ENCODE measurements at regions not wholly inside any gene's neighbourhood (a gene's known extent, or its start where the extent isn't known, plus 50 kb on each side); places are given as distances from the start of the nearest gene placed in this dataset.

DNA sequence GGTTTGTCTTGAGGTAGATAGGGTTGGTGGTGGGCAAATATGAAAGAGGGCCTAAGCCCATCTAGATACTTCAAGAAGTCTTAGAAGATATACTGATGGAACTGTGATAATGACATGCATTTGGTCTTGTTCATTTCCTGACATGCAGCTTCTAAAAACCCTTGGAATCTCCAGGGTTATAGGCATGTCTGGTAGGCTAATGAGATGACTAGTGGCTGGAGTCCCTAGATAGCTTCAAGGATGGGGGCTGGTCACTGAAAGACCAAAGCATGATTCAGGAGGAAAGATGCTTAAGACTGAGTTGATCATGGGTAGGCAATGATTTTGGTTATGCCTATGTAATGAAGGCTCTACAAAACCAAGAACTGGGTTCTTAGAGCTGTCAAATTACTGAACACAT lies 217.9 kb upstream of the MOCS1 start:
- TF ChIP-seq, protein P1, sequence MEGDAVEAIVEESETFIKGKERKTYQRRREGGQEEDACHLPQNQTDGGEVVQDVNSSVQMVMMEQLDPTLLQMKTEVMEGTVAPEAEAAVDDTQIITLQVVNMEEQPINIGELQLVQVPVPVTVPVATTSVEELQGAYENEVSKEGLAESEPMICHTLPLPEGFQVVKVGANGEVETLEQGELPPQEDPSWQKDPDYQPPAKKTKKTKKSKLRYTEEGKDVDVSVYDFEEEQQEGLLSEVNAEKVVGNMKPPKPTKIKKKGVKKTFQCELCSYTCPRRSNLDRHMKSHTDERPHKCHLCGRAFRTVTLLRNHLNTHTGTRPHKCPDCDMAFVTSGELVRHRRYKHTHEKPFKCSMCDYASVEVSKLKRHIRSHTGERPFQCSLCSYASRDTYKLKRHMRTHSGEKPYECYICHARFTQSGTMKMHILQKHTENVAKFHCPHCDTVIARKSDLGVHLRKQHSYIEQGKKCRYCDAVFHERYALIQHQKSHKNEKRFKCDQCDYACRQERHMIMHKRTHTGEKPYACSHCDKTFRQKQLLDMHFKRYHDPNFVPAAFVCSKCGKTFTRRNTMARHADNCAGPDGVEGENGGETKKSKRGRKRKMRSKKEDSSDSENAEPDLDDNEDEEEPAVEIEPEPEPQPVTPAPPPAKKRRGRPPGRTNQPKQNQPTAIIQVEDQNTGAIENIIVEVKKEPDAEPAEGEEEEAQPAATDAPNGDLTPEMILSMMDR (conservative IDR thresholded peaks at IDR 0.05; ENCODE audit: low read depth, low read length), result no peak
- TF ChIP-seq BHLHE40 (IDR thresholded peaks at IDR 0.05; ENCODE audit: low read depth, low read length), result no peak
- no peak for TF ChIP-seq CEBPB (IDR thresholded peaks at IDR 0.05; ENCODE audit: low read depth, low read length)
- TF ChIP-seq, protein P2, sequence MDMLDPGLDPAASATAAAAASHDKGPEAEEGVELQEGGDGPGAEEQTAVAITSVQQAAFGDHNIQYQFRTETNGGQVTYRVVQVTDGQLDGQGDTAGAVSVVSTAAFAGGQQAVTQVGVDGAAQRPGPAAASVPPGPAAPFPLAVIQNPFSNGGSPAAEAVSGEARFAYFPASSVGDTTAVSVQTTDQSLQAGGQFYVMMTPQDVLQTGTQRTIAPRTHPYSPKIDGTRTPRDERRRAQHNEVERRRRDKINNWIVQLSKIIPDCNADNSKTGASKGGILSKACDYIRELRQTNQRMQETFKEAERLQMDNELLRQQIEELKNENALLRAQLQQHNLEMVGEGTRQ (IDR thresholded peaks at IDR 0.05; ENCODE audit: low read depth, low read length), result no peak

All from IMR-90 (cell line).